Left renal cortex interstitium (tissue), 4 donors: ENCODE measurements at regions not wholly inside any gene's neighbourhood (a gene's known extent, or its start where the extent isn't known, plus 50 kb on each side); places are given as distances from the start of the nearest gene placed in this dataset.

ENCODE experiments used
- DNase-seq, 4 donors: peaks; one replicate each; pipeline ENCODE4 v3.0.0-alpha.2; 2013; ENCODE audit warnings: low read depth in 4 of 4, low spot score in 2 of 4, missing footprints in 1 of 4

DNA sequence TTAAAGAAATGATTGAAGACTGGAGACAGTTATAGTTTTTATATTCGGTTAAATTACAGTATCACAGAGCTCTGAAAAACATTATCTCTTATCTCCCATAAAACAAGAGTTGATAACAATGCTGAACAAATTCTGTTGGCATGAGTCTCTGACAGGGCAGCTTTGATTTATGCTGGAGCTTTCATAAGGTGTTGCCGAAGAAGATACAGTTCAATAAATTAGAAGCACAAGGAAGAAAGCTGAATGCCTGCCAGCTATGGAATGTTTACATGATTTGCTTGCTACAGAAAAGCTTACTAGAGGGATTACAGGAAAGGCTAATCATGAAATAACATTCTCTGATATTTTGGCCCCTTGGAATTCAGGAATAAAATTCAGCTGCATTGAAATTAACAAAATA, 431.9 kb upstream of the GJE1 start:
- no peak for DNase-seq

DNA sequence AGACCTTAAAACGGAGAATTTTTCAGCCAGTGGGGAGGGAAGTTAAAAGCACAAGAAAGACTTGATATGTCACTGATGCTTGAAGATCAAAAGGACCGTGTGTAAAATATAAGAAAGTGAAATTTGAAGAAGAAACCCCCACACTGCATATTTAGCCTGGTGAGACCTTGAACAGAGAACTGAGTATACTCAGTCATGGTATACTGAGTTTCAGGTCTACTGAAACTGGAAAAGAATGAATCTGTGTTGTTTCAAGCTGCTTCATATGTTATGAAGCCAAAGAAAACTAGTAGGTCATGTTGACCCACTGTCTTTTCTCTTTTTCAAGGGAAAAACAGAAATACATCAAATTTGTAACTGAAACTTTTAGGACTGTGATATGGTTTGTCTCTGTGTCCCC, 443.8 kb upstream of the GJE1 start:
- no peak for DNase-seq

DNA sequence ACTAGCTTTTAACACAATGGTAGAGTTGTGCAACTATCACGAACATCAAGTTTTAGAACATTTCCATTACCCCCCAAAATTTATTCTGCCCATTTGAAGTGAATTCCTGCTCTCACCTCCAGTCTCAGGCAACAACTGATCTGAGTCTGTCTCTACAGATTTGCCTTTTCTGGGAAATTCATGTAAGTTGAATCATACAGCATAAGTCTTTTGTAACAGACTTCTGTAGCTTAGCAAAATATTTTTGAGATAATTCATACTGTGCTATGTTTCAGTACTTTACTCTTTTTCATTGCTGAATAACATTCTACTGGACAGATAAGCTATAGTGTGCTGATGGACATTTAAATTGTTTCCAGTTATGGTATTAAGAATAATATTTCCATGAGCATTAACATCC, 447.3 kb upstream of the GJE1 start:
- no peak for DNase-seq

- no peak for DNase-seq
These were observed 450.3 kb upstream of the GJE1 start for GRCh38 chr6:141682391-141682790.

GRCh38 chr6:141677598-141678211, 455.0 kb upstream of the GJE1 start:
- DNase-seq = peak in 1 of 4 donors; percentile 4

- DNase-seq = no peak
These were observed 456.8 kb upstream of the GJE1 start for GRCh38 chr6:141675957-141676356.

DNA sequence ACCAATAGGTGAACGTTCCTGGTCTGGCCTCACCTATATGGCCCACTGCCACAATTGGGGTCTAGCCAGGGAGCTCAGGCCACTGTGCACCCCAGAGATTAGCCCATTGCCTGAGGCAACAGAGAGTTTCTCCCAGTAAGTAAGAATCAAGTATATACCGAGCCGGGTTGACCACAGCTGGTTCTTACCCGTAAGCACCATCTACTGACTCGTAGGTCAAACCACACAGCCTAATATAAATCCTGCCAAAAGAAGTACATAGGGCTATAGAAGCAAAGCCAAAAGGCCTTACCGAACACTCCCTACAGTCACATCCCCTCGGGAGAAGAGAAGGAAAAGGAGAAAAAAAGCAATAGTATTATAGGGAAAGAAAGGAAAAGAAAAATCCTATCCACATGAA, 463.6 kb upstream of the GJE1 start:
- no peak for DNase-seq

DNA sequence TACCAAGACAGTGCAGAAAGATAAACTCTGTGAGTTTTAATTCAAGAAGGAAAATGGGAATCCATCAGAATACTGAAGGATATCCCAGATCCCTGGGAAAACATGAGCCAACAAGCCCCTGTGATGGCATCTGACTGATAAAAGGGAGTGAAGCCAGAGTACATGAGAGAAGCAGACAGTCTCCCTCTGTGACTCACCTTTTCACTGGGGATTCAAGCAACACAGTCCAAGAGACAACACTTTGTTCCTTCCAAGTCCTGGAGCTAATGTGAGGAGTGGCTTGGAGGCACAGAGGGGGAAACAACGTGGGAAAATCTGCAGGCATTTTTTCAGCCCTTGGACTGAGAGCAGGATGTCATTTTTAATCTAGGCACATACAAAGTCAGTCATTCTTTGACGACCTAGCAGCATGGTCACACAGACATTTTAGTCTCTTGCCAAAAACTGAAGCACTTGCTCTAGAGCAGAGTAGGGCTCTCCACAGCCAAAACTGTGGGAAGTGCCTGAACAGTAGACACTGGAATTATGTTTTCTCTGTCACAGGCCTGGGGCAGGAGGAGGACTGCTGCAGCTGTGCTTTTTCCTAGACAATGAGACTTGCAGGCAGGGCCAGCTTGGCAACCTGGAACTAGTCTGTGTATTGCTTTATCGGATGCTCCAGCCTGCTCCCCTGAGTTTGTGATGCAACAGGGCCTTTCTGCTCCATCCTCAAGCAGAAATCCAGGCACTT, 465.0 kb upstream of the GJE1 start:
- no peak for DNase-seq

- no peak for DNase-seq
These were observed 466.5 kb upstream of the GJE1 start for GRCh38 chr6:141666187-141666586.

GRCh38 chr6:141664744-141665143, 468.0 kb upstream of the GJE1 start:
- no peak for DNase-seq

DNA sequence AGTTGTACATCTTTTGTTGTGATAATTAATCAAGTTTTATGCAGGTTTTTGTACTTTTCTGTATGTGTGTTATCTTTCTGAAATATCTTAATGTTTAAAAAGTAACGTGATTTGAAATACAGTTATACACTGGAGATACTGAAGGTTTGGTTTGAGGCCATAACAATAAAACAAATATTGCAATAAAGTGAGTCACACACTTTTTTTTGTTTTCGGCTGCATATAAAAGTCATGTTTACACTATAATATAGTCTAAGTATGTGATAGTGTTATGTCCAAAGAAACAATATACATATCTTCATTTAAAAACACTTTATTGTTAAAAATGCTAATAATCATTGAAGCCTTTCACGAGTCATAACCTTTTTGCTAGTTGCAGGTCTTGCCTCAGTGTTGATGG, 473.1 kb upstream of the GJE1 start:
- no peak for DNase-seq

GRCh38 chr6:141658696-141659095, 474.0 kb upstream of the GJE1 start:
- no peak for DNase-seq

DNA sequence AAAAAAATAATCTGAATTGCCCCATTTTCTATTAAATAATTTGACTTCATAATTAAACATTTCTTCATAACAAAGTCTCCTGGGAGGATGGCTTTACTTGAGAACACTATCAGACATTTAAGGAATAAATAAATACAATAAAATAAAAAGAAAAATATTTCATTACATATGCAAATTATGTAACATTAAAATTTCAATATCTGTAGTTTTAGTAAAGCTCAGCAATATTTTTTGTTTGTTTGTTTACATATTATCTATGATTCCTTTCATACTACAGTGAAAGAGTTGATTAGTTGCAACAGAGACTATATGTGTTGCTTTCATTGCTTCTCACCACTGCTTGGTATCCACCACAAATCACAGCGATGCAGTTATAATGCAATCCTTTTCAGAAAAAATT, 474.9 kb upstream of the GJE1 start:
- DNase-seq = no peak

DNA sequence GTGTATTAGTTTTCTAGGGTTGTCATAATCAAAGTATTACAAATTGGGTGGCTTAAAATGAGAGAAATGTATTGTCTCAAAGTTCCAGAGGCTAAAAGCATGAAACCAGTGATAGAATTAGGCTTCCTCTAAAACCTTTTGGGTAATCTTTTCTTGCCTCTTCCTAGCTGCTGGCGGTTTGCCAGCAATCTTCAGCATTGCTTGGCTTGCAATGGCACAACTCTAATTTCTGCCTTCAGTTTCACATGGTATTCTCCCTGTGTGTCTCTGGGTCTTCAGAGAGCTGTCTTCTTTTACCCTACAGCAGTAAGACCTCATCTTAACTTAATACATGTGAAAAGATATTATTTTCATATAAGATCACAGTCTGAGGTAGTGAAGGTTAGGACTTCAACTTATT, 479.1 kb upstream of the GJE1 start:
- DNase-seq = no peak

DNA sequence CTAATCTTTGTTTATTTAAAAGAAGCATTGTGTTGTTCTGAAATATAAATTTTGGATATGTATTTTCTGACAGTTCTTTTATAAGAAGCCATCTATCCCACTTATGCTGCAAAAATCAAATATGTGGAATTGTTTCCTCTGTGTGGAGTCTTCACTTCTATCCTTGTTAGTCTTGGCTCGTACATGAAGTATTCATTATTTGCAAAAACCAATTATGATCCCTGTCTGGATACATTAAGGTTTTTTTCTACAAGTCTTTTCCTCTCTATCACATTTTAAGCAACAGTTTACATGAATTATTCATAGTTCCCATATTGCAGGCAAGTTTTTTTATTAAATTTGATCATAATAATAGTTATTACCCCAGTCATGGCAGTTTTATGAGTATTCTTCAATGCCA, 490.8 kb upstream of the GJE1 start:
- no peak for DNase-seq

GRCh38 chr6:141641406-141641805, 491.3 kb upstream of the GJE1 start:
- no peak for DNase-seq

DNA sequence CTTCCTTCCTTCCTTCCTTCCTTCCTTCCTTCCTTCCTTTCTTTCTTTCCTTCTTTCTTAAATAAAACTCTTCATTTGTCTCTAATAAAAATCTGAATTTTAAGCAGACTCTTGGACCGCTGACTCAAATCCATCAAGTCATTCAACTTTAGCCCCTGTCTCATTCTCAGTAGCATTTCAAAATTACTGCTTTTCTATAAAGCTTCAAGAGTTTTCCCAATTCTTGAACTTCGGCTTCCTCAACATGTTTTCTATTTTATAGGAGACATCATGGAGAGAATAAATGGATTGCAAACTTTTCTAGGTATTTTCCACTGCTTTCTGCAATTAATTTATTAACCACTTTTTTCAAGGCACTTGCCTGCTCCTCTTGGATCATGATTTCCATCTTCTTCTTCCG, 497.1 kb upstream of the GJE1 start:
- no peak for DNase-seq

DNA sequence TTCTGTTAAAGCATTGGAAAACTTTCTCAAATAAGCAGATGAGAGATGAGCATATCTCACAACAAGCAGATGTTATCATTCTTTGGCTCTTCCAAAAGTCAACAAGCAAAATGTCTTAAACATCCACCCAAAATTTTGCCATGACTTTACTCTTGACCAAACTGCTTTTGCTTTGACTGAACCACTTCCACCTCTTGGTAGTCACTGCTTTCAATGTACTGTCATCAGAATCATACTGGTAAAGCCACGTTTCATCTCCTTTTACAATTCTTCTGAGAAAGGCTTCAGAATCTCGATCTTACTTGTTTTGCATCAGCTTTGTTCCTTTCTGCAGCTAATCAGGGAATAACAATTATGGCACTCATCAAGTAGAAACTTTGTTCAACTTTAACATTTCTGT, 498.5 kb upstream of the GJE1 start:
- DNase-seq = no peak

- no peak for DNase-seq
These were observed 508.4 kb upstream of the GJE1 start for GRCh38 chr6:141624301-141624700.

GRCh38 chr6:141618180-141618581, 514.5 kb upstream of the GJE1 start:
- no peak for DNase-seq

- DNase-seq = no peak
These were observed 522.0 kb upstream of the GJE1 start for GRCh38 chr6:141610741-141611140.

DNA sequence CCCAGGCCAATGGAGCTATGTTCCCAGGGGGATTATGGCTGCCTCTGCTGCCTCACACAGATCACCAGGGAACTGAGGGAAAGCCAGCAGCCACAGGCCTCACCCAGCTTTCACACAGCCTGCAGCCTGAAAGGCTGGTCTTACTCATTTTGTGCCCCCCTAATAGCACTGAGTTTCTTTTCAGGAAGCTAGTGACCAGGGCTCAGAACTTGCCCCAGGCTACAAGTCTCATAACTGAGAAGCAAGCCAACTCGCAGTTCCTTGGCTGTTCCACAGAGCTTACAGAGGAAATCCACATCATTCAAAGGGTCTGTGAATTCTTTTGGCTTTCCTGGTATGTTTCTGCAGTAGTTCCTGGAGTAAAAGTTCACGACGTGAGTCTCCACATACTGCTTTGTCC, 524.8 kb upstream of the GJE1 start:
- no peak for DNase-seq

- no peak for DNase-seq
These were observed 534.2 kb upstream of the GJE1 start for GRCh38 chr6:141598487-141598886.
